GM23338 (cell line): ENCODE measurements at regions not wholly inside any gene's neighbourhood (a gene's known extent, or its start where the extent isn't known, plus 50 kb on each side); places are given as distances from the start of the nearest gene placed in this dataset.

Experiments
- ATAC-seq: fragments of 200-7000 bp; cut with Tn5 transposase; 3 replicates; pipeline ENCODE4 v1.9.1; 2020
- DNase-seq: peaks from one replicate; pipeline ENCODE4 v3.0.0-alpha.2; 2015; ENCODE audit warnings: low spot score
- H2AFZ ChIP-seq: fragments of 200-600 bp; sonication (generic); 2 replicates; pipeline ENCODE4 v1.8.0; 2016; ENCODE audit warnings: antibody characterized with exemption, mild to moderate bottlenecking, moderate library complexity
- H3F3A ChIP-seq: fragments of 200-600 bp; sonication (generic); replicated peaks from 2 replicates; pipeline ENCODE4 v1.8.0; 2017; ENCODE audit warnings: antibody characterized with exemption, mixed run types, low read depth
- H3K27ac ChIP-seq: fragments of 200-600 bp; sonication (generic); 2 replicates; pipeline ENCODE4 v1.6.1; 2016; ENCODE audit warnings: low read depth
- H3K27me3 ChIP-seq: fragments of 200-600 bp; sonication (generic); 2 replicates; pipeline ENCODE4 v1.8.0; 2016; ENCODE audit warnings: mild to moderate bottlenecking, mixed run types, moderate library complexity; ENCODE audit not compliant: insufficient read depth
- H3K36me3 ChIP-seq: fragments of 200-600 bp; sonication (generic); 2 replicates; pipeline ENCODE4 v1.8.0; 2016; ENCODE audit warnings: mild to moderate bottlenecking; ENCODE audit not compliant: insufficient read depth
- H3K4me1 ChIP-seq: fragments of 200-600 bp; sonication (generic); 2 replicates; pipeline ENCODE4 v1.8.0; 2016; ENCODE audit warnings: mild to moderate bottlenecking, moderate library complexity; ENCODE audit not compliant: insufficient read depth
- H3K4me2 ChIP-seq: fragments of 200-600 bp; sonication (generic); 2 replicates; pipeline ENCODE4 v1.7.1; 2017; ENCODE audit warnings: mixed run types
- H3K4me3 ChIP-seq: fragments of 200-600 bp; sonication (generic); 2 replicates; pipeline ENCODE4 v1.6.1; 2016; ENCODE audit warnings: mixed run types
- H3K79me2 ChIP-seq: fragments of 200-600 bp; sonication (generic); replicated peaks from 2 replicates; pipeline ENCODE4 v1.8.0; 2017; ENCODE audit warnings: mild to moderate bottlenecking; ENCODE audit not compliant: insufficient read depth
- H3K9me2 ChIP-seq: fragments of 200-600 bp; sonication (generic); 2 replicates; pipeline ENCODE4 v1.8.0; 2017; ENCODE audit not compliant: insufficient read depth
- H4K20me1 ChIP-seq: fragments of 200-600 bp; sonication (generic); replicated peaks from 2 replicates; pipeline ENCODE4 v1.8.0; 2017; ENCODE audit warnings: mild to moderate bottlenecking; ENCODE audit not compliant: insufficient read depth
- H3K27ac Mint-ChIP-seq: 2 replicates; pipeline ENCODE4 v1.8.0; 2020; ENCODE audit warnings: inconsistent platforms, mild to moderate bottlenecking, moderate library complexity, mixed read lengths
- H3K27me3 Mint-ChIP-seq: 3 replicates; pipeline ENCODE4 v1.8.0; 2022; ENCODE audit warnings: low read depth, mild to moderate bottlenecking, moderate library complexity, mixed read lengths, inconsistent platforms; ENCODE audit not compliant: insufficient read depth, poor library complexity
- H3K36me3 Mint-ChIP-seq: 3 replicates; pipeline ENCODE4 v1.8.0; 2021; ENCODE audit warnings: low read depth, mild to moderate bottlenecking, inconsistent platforms, moderate library complexity, mixed read lengths
- H3K4me1 Mint-ChIP-seq: 3 replicates; pipeline ENCODE4 v1.8.0; 2020; ENCODE audit warnings: mild to moderate bottlenecking, inconsistent platforms, mixed read lengths
- H3K4me3 Mint-ChIP-seq: 3 replicates; pipeline ENCODE4 v1.8.0; 2021; ENCODE audit warnings: moderate library complexity, mild to moderate bottlenecking, inconsistent platforms, mixed read lengths
- H3K9me3 Mint-ChIP-seq: 3 replicates; pipeline ENCODE4 v1.8.0; 2020; ENCODE audit warnings: moderate library complexity, mild to moderate bottlenecking, inconsistent platforms, mixed read lengths
- CTCF ChIP-seq, 2 experiments: fragments of 200-600 bp in 1 of 2; sonication (generic) in 1 of 2; conservative IDR thresholded peaks; 2 replicates each; pipeline versions ENCODE4 v1.5.1 to v1.6.1; 2016 to 2017; ENCODE audit warnings: antibody characterized with exemption in 2 of 2, low read depth in 2 of 2, mild to moderate bottlenecking in 2 of 2, moderate library complexity in 1 of 2
- NANOG ChIP-seq: IDR thresholded peaks from 2 replicates; pipeline ENCODE4 v1.6.1; 2016; ENCODE audit warnings: antibody characterized with exemption, borderline replicate concordance
- REST ChIP-seq: IDR thresholded peaks from one replicate; pipeline ENCODE4 v1.6.1; 2018; ENCODE audit warnings: antibody characterized with exemption; ENCODE audit not compliant: unreplicated experiment
- STAT1 ChIP-seq: IDR thresholded peaks from one replicate; pipeline ENCODE4 v1.6.1; 2016; ENCODE audit warnings: antibody characterized with exemption; ENCODE audit not compliant: unreplicated experiment

GRCh38 chr20:19074356-19074755, 138.1 kb upstream of the SLC24A3 start:
- H3K4me3 Mint-ChIP-seq, result no peak overlapping the region
- ATAC-seq, result no peak

More at GRCh38 chr20:19074356-19074755, 138.1 kb upstream of the SLC24A3 start:
- Mint-ChIP-seq H3K36me3 (no peaks in the 10 kb centered on the region), H3K27me3 (peaks cover 3% of the 10 kb centered on the region), H3K9me3 (no peaks in the 10 kb centered on the region), H3K27ac (no peak overlapping the region), H3K4me1 (peaks cover 25% of the 10 kb centered on the region)
- peaks cover 6% of the 10 kb centered on the region for H3K9me2 ChIP-seq
- peaks cover 7% of the 10 kb centered on the region; the same call in 1 of the 2 replicates for H3K4me1 ChIP-seq
- no peak overlapping the region for H3K4me3 ChIP-seq
- H2AFZ ChIP-seq, result no peak overlapping the region
- no peak for DNase-seq
- H3K4me2 ChIP-seq, result no peak overlapping the region
- H3K79me2 ChIP-seq, result no peaks in the 10 kb centered on the region
- H4K20me1 ChIP-seq, result no peaks in the 10 kb centered on the region
- H3K27me3 ChIP-seq, result no peaks in the 10 kb centered on the region
- no peak for TF ChIP-seq STAT1
- no peak for TF ChIP-seq CTCF (conservative IDR thresholded peaks at IDR 0.05; ENCODE audit: low read depth in 2 of 2)
- TF ChIP-seq REST, result no peak
- TF ChIP-seq NANOG, result no peak
- no peaks in the 10 kb centered on the region for H3F3A ChIP-seq
- no peak overlapping the region for H3K27ac ChIP-seq
- H3K36me3 ChIP-seq, result no peaks in the 10 kb centered on the region
